WI38 (cell line): ENCODE measurements at regions not wholly inside any gene's neighbourhood (a gene's known extent, or its start where the extent isn't known, plus 50 kb on each side); places are given as distances from the start of the nearest gene placed in this dataset.

Experiments used
- H3K4me3 ChIP-seq: 2 replicates; pipeline ENCODE4 v1.5.1; 2011; ENCODE audit warnings: low read depth, mild to moderate bottlenecking, control low read depth, low read length
- CTCF ChIP-seq: IDR thresholded peaks from 2 replicates; pipeline ENCODE4 v1.5.1; 2012; ENCODE audit warnings: low read depth, mild to moderate bottlenecking, control low read depth, low read length

- TF ChIP-seq CTCF, result no peak
Measured at GRCh38 chr2:226644399-226644865, 155.2 kb downstream of the IRS1 start.

DNA sequence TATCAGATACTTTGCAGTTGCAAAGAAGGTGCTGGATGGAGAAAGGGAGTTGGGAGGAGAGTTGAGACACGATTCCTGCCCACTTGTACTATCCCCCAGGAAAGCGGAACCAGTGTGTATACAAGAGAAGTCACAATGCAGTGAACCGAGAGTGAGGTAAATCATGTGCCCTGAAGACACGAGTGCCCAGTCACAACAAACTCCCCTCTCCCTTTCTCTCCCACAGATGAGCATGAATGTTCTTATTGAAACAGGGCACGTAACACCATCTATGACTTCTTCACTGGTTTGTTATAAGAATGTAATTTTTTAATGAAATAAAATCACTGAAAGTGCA lies 155.7 kb downstream of the IRS1 start:
- no peak overlapping the region for H3K4me3 ChIP-seq
- no peak for TF ChIP-seq CTCF

More at GRCh38 chr2:226644399-226644865, 155.2 kb downstream of the IRS1 start:
- H3K4me3 ChIP-seq, result no peak overlapping the region

DNA sequence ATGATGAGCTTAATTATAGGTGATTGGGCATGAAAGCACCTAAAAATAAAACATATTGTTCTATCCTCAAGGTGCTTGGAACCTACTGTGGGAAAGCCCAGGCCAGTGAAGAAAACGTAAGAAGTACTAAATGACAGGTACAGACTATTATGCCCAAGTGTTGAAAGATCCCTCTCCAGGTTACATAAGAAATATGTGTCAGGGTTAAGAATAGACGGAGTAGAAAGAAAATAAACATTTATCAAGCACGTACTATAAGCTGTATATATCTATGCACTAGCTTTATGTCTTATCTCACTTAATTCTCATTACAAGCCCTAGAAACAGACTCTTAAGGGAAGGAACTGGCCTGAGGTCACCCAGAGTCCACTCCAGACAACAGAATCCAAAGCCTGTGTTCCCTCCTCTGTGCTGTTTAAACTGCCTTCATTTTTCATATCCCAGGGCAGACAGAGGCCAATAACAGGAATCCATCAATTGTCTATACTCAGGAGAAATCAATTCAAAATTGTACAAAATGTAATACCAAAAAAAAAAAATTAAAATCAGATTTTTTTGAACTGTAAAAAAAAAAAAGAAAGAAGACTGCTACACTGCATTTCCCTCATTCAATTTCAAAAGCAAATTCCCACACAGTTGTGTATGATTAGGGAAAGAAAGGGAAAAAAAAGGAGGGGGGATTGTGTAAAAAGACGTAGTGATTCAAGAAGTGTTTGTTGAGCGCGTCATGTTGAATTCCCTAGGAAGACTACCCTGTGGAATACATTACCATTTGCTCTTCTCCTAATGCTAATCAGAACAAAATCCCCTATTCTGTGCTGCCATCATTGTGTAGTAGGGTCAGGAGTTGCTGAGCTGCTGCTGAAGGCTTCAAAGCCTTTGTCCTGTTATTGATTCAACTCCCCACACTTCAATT lies 156.3 kb downstream of the IRS1 start:
- TF ChIP-seq CTCF, result no peak
- H3K4me3 ChIP-seq, result no peak overlapping the region

- no peak overlapping the region for H3K4me3 ChIP-seq
- TF ChIP-seq CTCF, result no peak
Measured at GRCh38 chr2:226641008-226641407, 158.6 kb downstream of the IRS1 start.

GRCh38 chr2:226640501-226640900 lies 159.1 kb downstream of the IRS1 start:
- no peak for TF ChIP-seq CTCF
- no peak overlapping the region for H3K4me3 ChIP-seq

DNA sequence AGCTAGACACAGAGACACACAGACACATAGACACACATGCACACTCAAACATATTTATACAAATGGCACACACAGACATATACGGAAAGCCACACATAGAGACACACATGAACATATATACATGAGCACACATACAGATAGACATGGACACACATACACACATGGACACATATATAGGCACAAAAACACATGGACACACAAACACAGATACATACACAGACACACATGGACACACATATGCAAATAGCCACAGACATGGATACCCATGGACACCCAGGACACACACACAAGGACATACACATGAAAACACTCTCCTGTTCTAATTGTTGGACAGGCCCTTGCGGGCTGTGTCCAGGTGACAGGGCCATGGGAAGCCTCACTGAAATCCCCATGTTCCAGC lies 160.1 kb downstream of the IRS1 start:
- H3K4me3 ChIP-seq, result no peak overlapping the region
- TF ChIP-seq CTCF, result no peak

DNA sequence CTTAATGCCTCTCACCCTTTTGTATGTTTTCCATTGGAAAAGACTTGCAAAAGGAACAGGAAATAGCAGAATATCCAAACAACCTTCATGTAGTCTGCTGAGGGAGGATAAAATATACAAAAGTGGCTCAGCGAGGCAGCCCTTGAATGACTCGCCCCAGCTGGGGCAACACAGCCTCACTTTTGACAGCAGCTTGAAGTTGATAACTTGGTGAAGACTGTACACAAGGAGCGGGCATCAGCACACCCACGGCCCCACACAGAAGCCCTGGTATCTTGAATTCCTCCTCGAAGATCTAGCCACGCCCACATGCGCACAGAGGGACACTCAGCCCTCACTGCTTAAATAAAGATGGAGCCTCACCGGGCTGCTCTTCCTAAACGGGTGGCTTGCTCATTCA lies 161.0 kb downstream of the IRS1 start:
- no peak for TF ChIP-seq CTCF
- peak overlapping the region; percentile 26; the same call in 1 of the 2 replicates for H3K4me3 ChIP-seq
